Stimulated activated CD4-positive, alpha-beta T cell treated with anti-CD3 and anti-CD28 coated beads, Interleukin-2, amount 100 ng/mL, for 4 hours (primary cell): ENCODE measurements at regions not wholly inside any gene's neighbourhood (a gene's known extent, or its start where the extent isn't known, plus 50 kb on each side); places are given as distances from the start of the nearest gene placed in this dataset.
A peak's percentile ranks its signal among the peaks of the same experiment; 100 is the strongest.

Source experiments
- DNase-seq: peaks from one replicate; pipeline ENCODE4 v3.0.0-alpha.2; 2020; ENCODE audit warnings: low read depth

- no peak for DNase-seq
Measured at GRCh38 chr21:26739189-26739588, 106.0 kb downstream of the ADAMTS1 start.

- DNase-seq = no peak
Measured at GRCh38 chr21:26736449-26736848, 108.8 kb downstream of the ADAMTS1 start.

- DNase-seq = no peak
Measured at GRCh38 chr21:26732432-26733221, 112.6 kb downstream of the ADAMTS1 start.

- no peak for DNase-seq
Measured at GRCh38 chr21:26719750-26720149, 125.5 kb downstream of the ADAMTS1 start.

GRCh38 chr21:26717146-26717739, 128.0 kb downstream of the ADAMTS1 start:
- DNase-seq = no peak

GRCh38 chr21:26715878-26716506, 129.2 kb downstream of the ADAMTS1 start:
- no peak for DNase-seq

- no peak for DNase-seq
Measured at GRCh38 chr21:26715116-26715515, 130.1 kb downstream of the ADAMTS1 start.

GRCh38 chr21:26710155-26710554, 135.1 kb downstream of the ADAMTS1 start:
- DNase-seq = no peak

GRCh38 chr21:26709090-26709489, 136.0 kb upstream of the CYYR1 start:
- DNase-seq = no peak

- DNase-seq = no peak
Measured at GRCh38 chr21:26708223-26708800, 135.2 kb upstream of the CYYR1 start.

- DNase-seq = no peak
Measured at GRCh38 chr21:26707246-26707645, 134.2 kb upstream of the CYYR1 start.

- no peak for DNase-seq
Measured at GRCh38 chr21:26698416-26698815, 125.3 kb upstream of the CYYR1 start.

- no peak for DNase-seq
Measured at GRCh38 chr21:26691416-26691815, 118.3 kb upstream of the CYYR1 start.

GRCh38 chr21:26686705-26687104, 113.6 kb upstream of the CYYR1 start:
- no peak for DNase-seq

- DNase-seq = peak; percentile 9
Measured at GRCh38 chr21:26686278-26686677, 113.2 kb upstream of the CYYR1 start.

- no peak for DNase-seq
Measured at GRCh38 chr21:26684889-26685288, 111.8 kb upstream of the CYYR1 start.

- no peak for DNase-seq
Measured at GRCh38 chr21:26683996-26684395, 110.9 kb upstream of the CYYR1 start.

- DNase-seq = no peak
Measured at GRCh38 chr21:26679284-26679683, 106.2 kb upstream of the CYYR1 start.

- no peak for DNase-seq
Measured at GRCh38 chr21:26674323-26674722, 101.2 kb upstream of the CYYR1 start.

GRCh38 chr21:26669215-26669764, 96.2 kb upstream of the CYYR1 start:
- no peak for DNase-seq

- DNase-seq = no peak
Measured at GRCh38 chr21:26659757-26660156, 86.7 kb upstream of the CYYR1 start.

- no peak for DNase-seq
Measured at GRCh38 chr21:26659182-26659581, 86.1 kb upstream of the CYYR1 start.

GRCh38 chr21:26655460-26655859, 82.4 kb upstream of the CYYR1 start:
- DNase-seq = no peak
